ENCODE measurements at regions not wholly inside any gene's neighbourhood (a gene's known extent, or its start where the extent isn't known, plus 50 kb on each side); places are given as distances from the start of the nearest gene placed in this dataset.

DNA sequence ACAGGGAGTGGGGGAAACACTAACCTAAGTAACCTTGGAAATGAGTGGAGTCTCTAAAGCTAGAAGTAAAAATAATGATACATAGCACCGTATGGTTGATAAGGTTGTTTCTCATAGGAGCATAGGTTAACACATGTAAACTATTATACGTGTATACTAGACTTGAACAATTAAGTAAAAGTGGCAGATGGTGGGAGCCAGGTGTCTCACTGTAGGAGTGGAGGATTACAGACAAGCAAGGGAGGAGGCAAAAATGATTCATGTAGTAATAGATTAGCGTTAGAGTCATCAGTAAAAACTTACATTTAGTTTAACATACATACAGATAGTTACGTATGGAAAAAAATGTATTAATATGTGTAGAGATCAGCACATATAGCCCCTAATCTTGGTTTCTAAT lies 138.4 kb upstream of the DSCAM start:
- no peak for DNase-seq (ENCODE audit: low spot score)

DNA sequence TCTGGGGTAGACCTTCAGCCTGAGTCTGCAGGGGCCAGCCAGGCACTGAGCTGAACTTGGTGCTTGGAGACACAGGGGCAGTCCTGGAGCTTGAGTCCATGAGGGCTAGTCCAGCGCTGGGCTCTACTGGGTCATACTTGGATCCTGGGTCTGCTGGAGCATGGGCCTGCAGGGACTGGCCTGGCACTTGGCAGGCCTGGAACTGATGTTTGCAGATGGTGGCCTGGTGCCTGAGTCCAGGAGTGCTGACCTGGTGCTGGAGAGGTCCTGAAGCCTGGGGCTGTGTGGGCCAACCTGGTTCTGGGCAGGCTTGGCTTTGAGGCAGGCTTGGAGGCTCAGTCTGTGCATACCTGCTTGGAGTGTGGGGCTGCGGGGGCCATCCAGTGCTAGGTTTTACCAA lies 143.4 kb upstream of the DSCAM start:
- DNase-seq (ENCODE audit: low spot score): no peak

- DNase-seq (ENCODE audit: low spot score): no peak
Observed at GRCh38 chr21:40997831-40998230, 150.9 kb upstream of the DSCAM start.

- DNase-seq (ENCODE audit: low spot score): no peak
Observed at GRCh38 chr21:41000838-41001237, 153.9 kb upstream of the DSCAM start.

DNA sequence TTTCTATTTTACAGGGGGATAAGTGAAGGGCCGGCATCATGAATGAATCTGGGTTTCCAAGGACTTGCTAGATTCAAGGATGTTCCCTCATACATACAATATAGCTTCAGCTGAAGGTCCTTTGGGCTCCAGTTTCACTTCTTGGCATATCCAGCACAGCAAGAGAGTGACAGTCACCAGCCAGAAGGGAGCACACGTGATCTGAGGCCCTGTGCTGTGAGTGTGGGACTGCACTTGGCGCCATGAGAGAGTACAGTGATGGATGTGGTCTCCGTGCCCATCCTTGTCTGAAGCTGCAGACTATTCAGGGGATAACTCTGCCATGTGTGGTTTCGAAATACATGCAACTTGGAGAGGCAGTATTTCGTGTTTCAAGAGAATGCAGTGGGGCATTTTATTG lies 159.7 kb upstream of the DSCAM start:
- no peak for DNase-seq (ENCODE audit: low spot score)

DNA sequence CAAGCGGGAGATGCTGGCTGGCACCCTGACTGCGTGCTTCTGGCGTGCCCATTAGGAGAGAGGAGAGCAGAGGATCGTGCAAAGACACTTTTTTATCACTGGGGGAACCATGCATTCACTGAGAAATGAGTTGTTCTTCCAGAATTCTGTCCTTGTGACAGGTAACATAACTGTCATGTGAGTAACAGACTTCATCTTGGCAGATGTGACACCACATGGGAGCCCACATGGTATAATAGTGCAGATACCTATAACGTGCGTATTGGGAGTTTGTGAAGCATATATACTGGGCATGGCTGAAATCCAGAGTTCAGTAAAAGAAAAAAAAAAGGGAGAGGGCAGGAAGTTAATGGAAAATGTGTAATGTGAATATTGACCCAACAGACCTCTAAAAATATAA lies 159.6 kb upstream of the BACE2 start:
- no peak for DNase-seq (ENCODE audit: low spot score)

GRCh38 chr21:41008974-41009373 lies 159.0 kb upstream of the BACE2 start:
- DNase-seq (ENCODE audit: low spot score): no peak

GRCh38 chr21:41009398-41010100 lies 158.4 kb upstream of the BACE2 start:
- no peak for DNase-seq (ENCODE audit: low spot score)

GRCh38 chr21:41010101-41010435 lies 157.9 kb upstream of the BACE2 start:
- no peak for DNase-seq (ENCODE audit: low spot score)

- DNase-seq (ENCODE audit: low spot score): no peak
Observed at GRCh38 chr21:41011098-41011731, 156.7 kb upstream of the BACE2 start.

- DNase-seq (ENCODE audit: low spot score): no peak
Observed at GRCh38 chr21:41011951-41012366, 156.0 kb upstream of the BACE2 start.

- DNase-seq (ENCODE audit: low spot score): no peak
Observed at GRCh38 chr21:41012425-41012824, 155.5 kb upstream of the BACE2 start.

DNA sequence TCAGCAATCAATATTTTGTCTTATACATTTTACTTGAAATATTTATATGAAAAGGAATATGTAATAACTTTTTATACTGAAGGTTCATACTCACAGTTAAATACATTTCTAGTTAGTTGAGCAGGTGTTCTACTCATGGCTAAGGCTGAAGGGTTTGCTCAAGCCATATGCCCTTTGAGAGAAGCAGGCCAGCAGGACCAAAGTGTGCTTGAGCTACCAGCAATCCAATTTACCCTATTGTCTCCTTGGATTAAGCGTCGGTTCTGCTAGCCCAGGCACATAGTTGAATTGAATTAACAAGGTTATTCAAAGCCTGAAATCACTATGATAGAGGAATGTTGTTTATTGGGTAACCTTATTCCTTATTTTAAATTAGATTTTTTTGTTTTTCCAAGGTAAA lies 151.5 kb upstream of the BACE2 start:
- no peak for DNase-seq (ENCODE audit: low spot score)

DNA sequence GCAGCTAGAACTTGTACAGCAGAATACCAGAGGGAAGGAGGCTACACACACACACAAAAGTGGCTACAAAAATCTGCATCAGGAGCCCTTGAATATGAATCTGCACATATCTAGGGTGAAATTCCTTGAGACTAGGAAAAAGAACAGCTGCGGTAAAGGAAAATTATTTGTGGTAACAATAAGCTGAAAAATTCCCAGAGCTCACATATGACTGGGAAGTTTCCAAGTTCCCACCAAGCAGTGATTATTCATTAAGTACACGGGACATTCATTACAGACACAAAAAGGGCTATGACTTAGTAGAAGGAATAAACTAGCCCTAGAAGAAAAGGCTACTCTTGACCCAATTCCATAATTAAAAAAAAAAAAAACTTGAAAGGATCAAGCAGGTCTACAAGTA lies 149.5 kb upstream of the BACE2 start:
- DNase-seq (ENCODE audit: low spot score): no peak

DNA sequence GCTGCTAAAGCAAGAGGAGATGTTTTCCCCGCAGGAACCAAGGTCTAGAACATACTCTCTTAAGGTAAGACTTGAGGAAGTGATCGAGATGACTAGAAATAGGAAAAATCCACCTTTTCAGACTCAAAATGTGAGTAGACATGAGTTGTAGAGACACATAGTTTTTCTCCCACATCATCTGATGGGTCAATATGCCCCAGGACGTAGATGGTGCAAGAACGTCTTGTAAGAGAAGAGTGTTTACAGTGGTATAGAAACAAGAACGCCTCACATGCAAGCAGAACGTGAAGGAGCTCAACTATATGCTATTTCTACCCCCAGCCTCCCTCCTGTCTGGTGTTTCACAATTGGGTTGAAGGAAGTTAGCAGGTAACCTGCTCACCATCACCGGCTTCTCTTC lies 144.0 kb upstream of the BACE2 start:
- no peak for DNase-seq (ENCODE audit: low spot score)

GRCh38 chr21:41024341-41024740 lies 143.6 kb upstream of the BACE2 start:
- DNase-seq (ENCODE audit: low spot score): no peak

DNA sequence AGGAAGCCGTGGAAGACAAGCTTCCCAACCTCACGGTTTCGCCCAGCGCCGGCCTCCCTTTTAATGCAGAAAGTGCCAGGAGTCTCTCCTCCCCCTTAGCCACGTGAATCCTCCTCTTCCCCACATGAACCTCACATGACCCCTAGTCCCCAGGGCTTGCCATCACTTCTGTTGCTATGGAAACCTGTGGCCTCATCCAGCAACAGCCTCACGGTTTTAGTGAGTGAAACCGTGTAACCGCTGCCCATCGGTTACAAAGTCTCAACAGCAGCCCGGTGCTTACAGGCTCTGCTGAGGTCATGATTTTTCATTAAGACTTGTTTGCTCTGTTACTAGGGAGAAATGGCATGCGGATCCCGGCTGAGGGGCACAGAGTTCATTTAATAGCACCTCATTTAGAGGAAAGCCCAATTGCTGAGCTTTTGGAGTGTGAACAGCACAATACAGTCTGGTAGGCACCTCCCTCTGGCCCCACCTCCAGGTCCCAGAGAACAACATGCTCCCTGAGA lies 143.2 kb upstream of the BACE2 start:
- no peak for DNase-seq (ENCODE audit: low spot score)

GRCh38 chr21:41029571-41029970 lies 138.4 kb upstream of the BACE2 start:
- no peak for DNase-seq (ENCODE audit: low spot score)

DNA sequence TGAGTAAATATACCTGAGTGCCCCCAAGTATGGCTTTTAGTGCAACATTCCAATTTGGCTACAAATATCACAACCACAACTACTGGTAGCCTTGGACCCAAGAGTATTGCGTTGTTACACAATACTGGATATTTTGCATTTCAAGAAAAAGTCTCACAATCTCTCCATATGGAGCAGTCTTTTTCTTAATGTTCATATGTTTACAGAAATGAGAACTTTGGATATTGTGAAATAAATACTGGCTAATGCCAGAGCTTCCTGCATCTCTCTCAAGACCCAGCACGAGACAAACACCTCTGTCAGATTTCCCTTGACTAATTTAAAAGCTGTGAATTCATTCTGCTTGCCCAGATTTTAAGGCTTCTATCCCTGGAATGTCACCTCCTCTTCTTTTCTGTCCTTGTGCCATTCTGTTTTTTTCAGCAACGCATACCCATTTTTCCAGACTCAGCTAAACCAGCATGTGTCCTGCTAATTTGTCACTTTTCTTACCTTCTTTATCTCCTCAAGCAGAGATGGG lies 136.2 kb upstream of the BACE2 start:
- no peak for DNase-seq (ENCODE audit: low spot score)

- no peak for DNase-seq (ENCODE audit: low spot score)
Observed at GRCh38 chr21:41032541-41032940, 135.4 kb upstream of the BACE2 start.

DNA sequence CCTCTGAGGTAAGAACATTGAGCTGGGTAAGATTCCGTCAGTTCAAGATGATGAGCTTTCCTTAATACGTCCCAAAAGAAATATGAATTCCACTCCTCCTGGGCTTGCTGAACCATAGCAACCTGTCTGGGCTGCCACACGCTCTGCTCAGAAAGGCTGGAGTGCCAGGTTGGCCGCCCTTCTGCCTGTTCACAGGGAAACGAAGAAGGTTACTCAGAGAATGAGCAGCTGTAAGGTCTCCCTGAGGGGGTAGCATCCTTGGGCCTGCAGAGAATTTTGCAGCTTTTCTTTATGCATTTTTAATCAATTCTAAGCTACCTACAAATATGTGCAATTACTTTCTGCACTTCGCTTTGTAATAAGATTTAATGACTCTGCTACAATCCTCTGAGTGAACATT lies 130.7 kb upstream of the BACE2 start:
- no peak for DNase-seq (ENCODE audit: low spot score)

DNA sequence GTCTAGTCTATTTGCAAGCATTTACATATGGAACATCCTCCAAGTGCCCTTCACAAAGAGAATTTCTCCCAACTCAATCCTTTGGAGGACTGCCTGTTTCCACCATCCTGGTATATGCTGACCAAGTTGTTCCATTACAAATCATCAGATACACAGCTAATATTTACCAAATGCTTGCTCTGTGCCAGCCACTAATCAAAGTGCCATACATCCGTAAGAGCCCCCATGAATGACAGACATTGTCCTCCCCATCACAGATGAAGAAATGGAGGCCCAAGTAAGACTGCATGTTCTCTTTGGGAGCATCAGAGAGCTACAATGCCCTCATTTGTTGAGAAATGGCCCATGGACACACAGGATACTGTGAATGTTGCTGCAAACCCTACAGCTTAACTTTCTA lies 130.0 kb upstream of the BACE2 start:
- no peak for DNase-seq (ENCODE audit: low spot score)

DNA sequence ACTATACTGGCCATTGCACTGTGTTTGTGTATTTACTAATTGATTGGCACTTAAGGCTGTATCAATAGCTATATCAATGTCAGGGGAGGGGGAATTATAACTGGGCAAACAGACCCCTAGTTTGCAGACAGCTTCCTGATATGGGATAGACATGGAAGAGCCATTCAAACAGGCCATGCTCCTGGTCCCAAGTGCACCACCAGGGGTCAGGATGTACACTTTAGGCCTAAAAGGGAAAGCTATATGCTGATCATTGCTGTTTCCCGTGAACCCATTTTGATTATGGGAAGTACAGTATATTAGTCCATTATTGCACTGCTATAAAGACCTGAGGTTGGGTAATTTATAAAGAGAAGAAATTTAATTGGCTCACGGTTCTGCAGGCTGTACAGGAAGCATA lies 124.9 kb upstream of the BACE2 start:
- DNase-seq (ENCODE audit: low spot score): no peak

All from HuH-7 (cell line).